Epithelial cell of prostate (primary cell): ENCODE measurements at regions not wholly inside any gene's neighbourhood (a gene's known extent, or its start where the extent isn't known, plus 50 kb on each side); places are given as distances from the start of the nearest gene placed in this dataset.

ENCODE experiments used
- DNase-seq: peaks from one replicate; pipeline ENCODE4 v3.0.0-alpha.2; 2011; ENCODE audit warnings: low read depth, low spot score
- H3K27ac ChIP-seq: fragments of 450-650 bp; 2 replicates; pipeline ENCODE4 v1.5.1; 2017; ENCODE audit warnings: mild to moderate bottlenecking

GRCh38 chr4:59565836-59566235, 1634.3 kb upstream of the ADGRL3 start:
- no peak overlapping the region for H3K27ac ChIP-seq
- DNase-seq = no peak

DNA sequence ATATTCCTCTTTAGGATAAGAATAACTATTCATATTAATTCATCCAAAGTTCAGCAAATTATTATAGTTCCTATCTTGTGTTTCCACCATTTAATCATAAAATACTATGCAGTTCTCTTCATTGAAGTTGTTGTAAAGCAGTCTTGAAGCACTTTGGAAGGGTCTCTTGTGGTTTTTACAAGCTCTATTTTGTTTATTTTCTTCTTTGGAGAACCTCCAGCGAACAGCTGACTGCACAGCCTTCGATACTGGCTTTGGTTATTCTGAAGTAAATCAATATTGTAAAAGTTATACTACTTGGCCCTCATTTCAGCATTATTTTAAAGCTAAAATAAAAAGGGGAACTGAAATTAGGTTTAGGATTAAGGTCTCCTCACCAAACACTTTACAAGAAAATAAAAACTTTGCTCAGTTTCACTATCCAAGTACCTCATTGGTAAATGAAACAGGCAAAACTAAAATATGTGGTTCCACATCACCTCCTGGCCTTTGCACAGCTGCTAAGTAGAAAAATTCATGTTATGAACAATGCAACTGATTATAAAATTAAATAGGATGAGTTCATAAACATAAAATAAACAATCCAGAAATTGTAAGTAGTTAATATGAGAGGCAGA, 1629.2 kb upstream of the ADGRL3 start:
- DNase-seq = no peak
- no peak overlapping the region for H3K27ac ChIP-seq

GRCh38 chr4:59571805-59572430, 1628.2 kb upstream of the ADGRL3 start:
- no peak overlapping the region for H3K27ac ChIP-seq
- DNase-seq = no peak

DNA sequence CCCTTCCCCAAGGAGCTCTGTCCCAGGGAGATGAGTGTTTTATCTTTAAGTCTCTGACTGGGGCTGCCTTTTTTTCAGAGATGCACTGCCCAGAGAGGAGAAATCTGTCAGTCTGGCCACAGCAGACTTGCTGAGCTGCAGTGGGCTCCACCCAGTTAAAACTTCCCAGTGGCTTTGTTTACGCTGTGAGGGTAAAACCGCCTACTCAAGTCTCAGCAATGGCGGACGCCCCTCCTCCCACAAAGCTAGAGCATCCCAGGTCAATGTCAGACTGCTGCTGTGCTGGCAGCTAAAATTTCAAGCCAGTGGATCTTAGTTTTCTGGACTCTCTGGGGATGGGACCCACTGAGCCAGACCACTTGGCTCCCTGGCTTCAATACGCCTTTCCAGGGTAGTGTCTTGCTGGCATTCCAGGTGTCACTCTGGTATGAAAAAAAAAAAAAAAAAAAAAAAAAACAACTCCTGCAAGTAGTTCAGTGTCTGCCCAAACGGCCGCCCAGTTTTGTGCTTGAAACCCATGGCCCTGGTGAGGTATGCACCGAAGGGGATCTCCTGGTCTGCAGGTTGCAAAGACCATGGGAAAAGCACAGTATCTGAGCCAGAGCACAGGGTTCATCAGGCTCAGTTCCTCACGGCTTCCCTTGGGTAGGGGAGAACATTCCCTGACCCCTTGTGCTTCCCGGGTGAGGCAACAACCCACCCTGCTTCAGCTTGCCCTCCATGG, 1616.1 kb upstream of the ADGRL3 start:
- no peak overlapping the region for H3K27ac ChIP-seq
- DNase-seq = no peak

GRCh38 chr4:59597536-59598329, 1602.4 kb upstream of the ADGRL3 start:
- no peak for DNase-seq
- no peak overlapping the region for H3K27ac ChIP-seq

DNA sequence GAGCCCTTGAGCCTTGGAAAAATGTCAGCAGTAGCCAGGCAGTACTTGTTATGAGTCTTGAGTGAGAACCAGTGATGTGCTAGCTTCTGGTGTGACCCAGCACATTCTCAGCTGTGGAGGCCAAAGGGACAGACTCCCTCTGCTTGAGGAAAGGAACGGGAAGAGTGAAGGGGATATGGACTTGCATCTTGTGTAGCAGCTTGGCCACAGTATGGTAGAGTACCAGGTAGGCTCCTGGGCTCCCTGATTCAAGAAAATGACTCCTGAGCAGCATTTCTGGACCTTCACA, 1601.9 kb upstream of the ADGRL3 start:
- H3K27ac ChIP-seq = no peak overlapping the region
- DNase-seq = no peak

- no peak for DNase-seq
Observed at GRCh38 chr4:59608466-59608865, 1591.7 kb upstream of the ADGRL3 start.

GRCh38 chr4:59612235-59612634, 1587.9 kb upstream of the ADGRL3 start:
- DNase-seq = no peak
- H3K27ac ChIP-seq = no peak overlapping the region

More at GRCh38 chr4:59608466-59608865, 1591.7 kb upstream of the ADGRL3 start:
- no peak overlapping the region for H3K27ac ChIP-seq

- no peak overlapping the region for H3K27ac ChIP-seq
- no peak for DNase-seq
Observed at GRCh38 chr4:59615316-59615715, 1584.8 kb upstream of the ADGRL3 start.

- no peak overlapping the region for H3K27ac ChIP-seq
- no peak for DNase-seq
Observed at GRCh38 chr4:59629348-59629747, 1570.8 kb upstream of the ADGRL3 start.

DNA sequence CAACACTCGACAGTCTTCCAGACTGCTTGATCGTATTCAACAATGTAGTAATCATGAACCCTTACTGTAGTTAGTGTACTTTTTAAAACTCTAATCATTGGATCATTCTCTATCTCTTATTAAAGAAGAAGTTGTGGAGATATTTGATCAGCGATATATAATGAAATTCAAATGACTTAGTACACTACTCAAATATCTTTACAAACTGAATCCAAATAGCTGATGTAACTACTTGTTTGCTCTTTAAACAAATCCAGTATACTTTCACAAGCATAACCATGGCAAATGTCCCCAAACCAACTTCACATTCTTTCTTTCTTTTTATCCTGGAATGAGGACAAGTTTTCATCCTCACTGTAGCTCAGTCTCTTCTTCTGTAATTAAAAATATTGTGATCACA, 1569.9 kb upstream of the ADGRL3 start:
- no peak overlapping the region for H3K27ac ChIP-seq
- DNase-seq = no peak

DNA sequence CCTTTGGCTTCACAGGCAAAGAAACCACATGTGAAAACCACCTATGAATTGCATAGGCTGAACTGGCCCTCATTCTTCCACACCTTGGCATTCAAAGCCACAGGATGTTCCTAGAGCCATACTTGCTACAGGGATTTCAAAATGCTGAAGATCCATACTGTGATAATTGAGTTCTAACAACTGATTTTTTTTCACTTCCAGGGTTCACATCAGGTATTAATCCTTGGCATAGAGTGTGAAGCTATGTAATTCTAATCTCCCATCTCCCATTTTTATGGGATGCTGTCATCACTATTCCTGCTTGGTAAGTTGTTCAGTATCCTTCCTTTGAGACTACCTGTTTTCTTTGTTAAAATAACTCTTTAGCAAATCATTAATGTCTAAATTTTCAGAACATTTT, 1569.2 kb upstream of the ADGRL3 start:
- no peak for DNase-seq
- no peak overlapping the region for H3K27ac ChIP-seq

- DNase-seq = no peak
- no peak overlapping the region for H3K27ac ChIP-seq
Observed at GRCh38 chr4:59637596-59637995, 1562.5 kb upstream of the ADGRL3 start.

DNA sequence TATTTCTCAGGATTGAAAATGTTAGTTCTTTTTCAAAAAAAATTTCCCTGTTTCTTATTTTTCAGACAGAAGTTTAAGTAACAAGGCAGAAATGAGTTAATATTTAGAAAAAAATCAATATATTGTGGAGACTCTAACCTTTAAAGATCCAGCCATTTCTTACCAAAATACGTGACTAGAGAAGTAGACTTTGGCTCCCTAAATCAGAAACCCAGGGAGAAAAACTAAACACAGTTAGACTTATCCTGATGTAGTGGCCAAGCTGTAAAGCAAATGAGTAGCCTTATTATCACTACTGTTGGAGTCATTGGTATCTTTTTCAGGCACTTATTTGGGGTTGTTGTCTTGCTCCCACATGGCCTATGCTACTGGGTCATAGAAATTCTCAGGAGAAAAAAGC, 1556.4 kb upstream of the ADGRL3 start:
- DNase-seq = no peak
- no peak overlapping the region for H3K27ac ChIP-seq

GRCh38 chr4:59644765-59645164, 1555.4 kb upstream of the ADGRL3 start:
- DNase-seq = no peak
- no peak overlapping the region for H3K27ac ChIP-seq

DNA sequence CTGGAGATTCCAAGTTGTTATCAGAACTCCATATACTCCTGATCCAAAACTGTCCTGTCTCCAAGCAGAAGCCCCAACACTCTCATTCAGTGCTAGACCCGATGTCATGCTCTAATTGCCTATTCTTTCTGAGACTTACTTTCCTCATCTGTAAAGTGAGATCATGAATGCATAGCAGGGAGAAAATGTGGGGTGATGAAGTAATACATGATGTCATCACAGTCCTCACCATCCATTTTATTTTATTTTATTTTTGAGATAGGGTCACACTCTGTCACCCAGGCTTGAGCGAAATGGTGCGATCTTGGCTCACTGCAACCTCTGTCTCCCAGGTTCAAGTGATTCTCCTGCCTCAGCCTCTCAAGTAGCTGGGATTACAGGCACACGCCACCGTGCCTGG, 1554.0 kb upstream of the ADGRL3 start:
- H3K27ac ChIP-seq = no peak overlapping the region
- DNase-seq = no peak

DNA sequence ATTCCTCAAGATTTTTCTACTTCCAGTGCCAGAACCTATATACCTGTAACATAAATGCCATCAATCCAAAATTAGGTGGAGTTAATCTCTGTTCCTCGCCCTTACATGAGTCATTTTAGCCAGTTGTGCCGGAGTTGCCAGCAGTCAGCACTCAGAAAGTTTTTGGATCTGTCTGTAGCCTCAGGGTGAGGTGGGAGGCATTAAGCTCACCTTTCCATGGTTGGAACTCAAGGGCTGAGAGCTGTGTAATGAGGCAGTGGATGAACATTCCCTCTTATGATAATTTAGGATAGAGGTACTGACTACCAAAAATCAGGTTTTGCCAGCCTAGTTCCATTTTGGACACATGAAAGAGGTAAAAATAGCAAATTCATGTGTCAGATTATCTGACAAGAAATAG, 1553.1 kb upstream of the ADGRL3 start:
- no peak overlapping the region for H3K27ac ChIP-seq
- no peak for DNase-seq

DNA sequence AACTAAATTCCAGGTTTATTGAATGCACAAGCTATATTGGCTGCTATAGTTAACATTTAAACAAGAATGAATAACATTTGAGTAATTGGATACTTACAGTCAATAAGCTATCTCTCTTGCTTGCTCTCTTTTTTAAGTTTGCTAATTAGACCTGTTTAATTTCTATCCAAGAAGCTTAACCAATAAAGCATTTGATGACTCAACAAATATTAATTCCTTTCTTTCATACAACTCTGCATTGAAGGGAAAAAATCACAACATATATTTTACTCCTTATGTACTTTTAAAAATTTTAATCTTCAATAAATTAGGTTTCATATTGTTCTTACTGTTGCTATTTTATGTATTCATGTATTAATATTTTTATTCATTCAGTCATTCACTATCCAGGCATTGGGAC, 1552.6 kb upstream of the ADGRL3 start:
- H3K27ac ChIP-seq = no peak overlapping the region
- DNase-seq = no peak

- H3K27ac ChIP-seq = no peak overlapping the region
- no peak for DNase-seq
Observed at GRCh38 chr4:59650861-59651260, 1549.3 kb upstream of the ADGRL3 start.

DNA sequence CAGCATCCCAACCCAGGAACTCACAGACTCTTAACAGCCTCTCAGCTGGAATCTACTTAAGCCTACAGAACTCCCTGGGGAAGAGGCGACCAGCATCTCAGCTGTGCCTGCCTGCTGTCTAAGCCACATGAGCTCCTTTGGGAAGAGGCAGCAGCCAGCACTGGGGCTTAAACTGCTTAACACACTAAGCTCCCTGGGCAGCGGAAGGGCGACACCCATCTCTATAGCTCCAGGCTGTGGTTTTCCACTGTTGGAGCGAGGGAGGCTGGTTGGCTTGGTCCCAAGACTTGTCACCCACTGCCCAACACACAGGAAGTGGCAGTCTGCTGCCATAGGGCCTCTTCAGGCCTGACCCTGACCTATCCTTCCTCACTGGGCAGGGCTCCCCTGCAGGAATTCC, 1544.1 kb upstream of the ADGRL3 start:
- no peak for DNase-seq
- H3K27ac ChIP-seq = no peak overlapping the region

- no peak for DNase-seq
- no peak overlapping the region for H3K27ac ChIP-seq
Observed at GRCh38 chr4:59664771-59665170, 1535.4 kb upstream of the ADGRL3 start.
